ENCODE measurements at regions not wholly inside any gene's neighbourhood (a gene's known extent, or its start where the extent isn't known, plus 50 kb on each side); places are given as distances from the start of the nearest gene placed in this dataset.
"Not testable (repeated sequence)": the region's sequence is repeated elsewhere in the genome, so short reads cannot be mapped to it uniquely, and the experiment has no call there.

GRCh38 chr5:62773460-62773859 lies 194.8 kb downstream of the LRRC70 start:
- Histone ChIP-seq H3K9ac (ENCODE audit: low read depth in 2 of 2, low read length in 2 of 2) (no peak overlapping the region), H3K4me1 (no peaks in the 10 kb centered on the region), H3K36me3 (no peaks in the 10 kb centered on the region), H3K27ac (no peak overlapping the region), H3K27me3 (no peaks in the 10 kb centered on the region), H3K4me3 (no peak overlapping the region), H3K9me3 (no peaks in the 10 kb centered on the region)
- no peak for DNase-seq
- intact Hi-C loops (cut with DNase I) = no loop called here
- no peak for TF ChIP-seq CTCF (IDR thresholded peaks at IDR 0.05)

- Histone ChIP-seq H3K36me3 (no peaks in the 10 kb centered on the region), H3K9ac (ENCODE audit: low read depth in 2 of 2, low read length in 2 of 2) (no peak overlapping the region), H3K27ac (no peak overlapping the region), H3K4me3 (no peak overlapping the region), H3K9me3 (no peaks in the 10 kb centered on the region), H3K27me3 (no peaks in the 10 kb centered on the region), H3K4me1 (no peaks in the 10 kb centered on the region)
- intact Hi-C loops (cut with DNase I) = no loop called here
- DNase-seq = no peak
- no peak for TF ChIP-seq CTCF (IDR thresholded peaks at IDR 0.05)
Observed at GRCh38 chr5:62771341-62771740, 192.7 kb downstream of the LRRC70 start.

- Histone ChIP-seq H3K27me3 (no peaks in the 10 kb centered on the region), H3K9ac (ENCODE audit: low read depth in 2 of 2, low read length in 2 of 2) (no peak overlapping the region), H3K4me1 (no peaks in the 10 kb centered on the region), H3K27ac (no peak overlapping the region), H3K9me3 (no peaks in the 10 kb centered on the region), H3K36me3 (no peaks in the 10 kb centered on the region), H3K4me3 (no peak overlapping the region)
- intact Hi-C loops (cut with DNase I) = no loop called here
- DNase-seq = no peak
- no peak for TF ChIP-seq CTCF (IDR thresholded peaks at IDR 0.05)
Observed at GRCh38 chr5:62767650-62768049, 189.0 kb downstream of the LRRC70 start.

GRCh38 chr5:62767077-62767476 lies 188.5 kb downstream of the LRRC70 start:
- Histone ChIP-seq H3K36me3 (no peaks in the 10 kb centered on the region), H3K27me3 (no peaks in the 10 kb centered on the region), H3K9me3 (no peaks in the 10 kb centered on the region), H3K27ac (no peak overlapping the region), H3K9ac (ENCODE audit: low read depth in 2 of 2, low read length in 2 of 2) (no peak overlapping the region), H3K4me1 (no peaks in the 10 kb centered on the region), H3K4me3 (no peak overlapping the region)
- DNase-seq = no peak
- intact Hi-C loops (cut with DNase I) = no loop called here
- TF ChIP-seq CTCF (IDR thresholded peaks at IDR 0.05) = no peak

GRCh38 chr5:62762503-62762902 lies 183.9 kb downstream of the LRRC70 start:
- intact Hi-C loops (cut with DNase I) = no loop called here
- TF ChIP-seq CTCF (IDR thresholded peaks at IDR 0.05) = no peak

GRCh38 chr5:62757686-62758085 lies 179.1 kb downstream of the LRRC70 start:
- H3K4me1 ChIP-seq; H3K9me3 ChIP-seq; H3K27me3 ChIP-seq; H3K27ac ChIP-seq; intact Hi-C loops (cut with DNase I); DNase-seq; H3K9ac ChIP-seq (ENCODE audit: low read depth in 2 of 2, low read length in 2 of 2); H3K36me3 ChIP-seq; H3K4me3 ChIP-seq: not testable (repeated sequence)

More at GRCh38 chr5:62762503-62762902, 183.9 kb downstream of the LRRC70 start:
- Histone ChIP-seq H3K27me3 (no peaks in the 10 kb centered on the region), H3K9ac (ENCODE audit: low read depth in 2 of 2, low read length in 2 of 2) (no peak overlapping the region), H3K9me3 (no peaks in the 10 kb centered on the region), H3K36me3 (no peaks in the 10 kb centered on the region), H3K27ac (no peak overlapping the region), H3K4me3 (no peak overlapping the region), H3K4me1 (no peaks in the 10 kb centered on the region)
- no peak for DNase-seq

GRCh38 chr5:62752998-62753367 lies 174.4 kb downstream of the LRRC70 start:
- intact Hi-C loops (cut with DNase I); H3K36me3 ChIP-seq; DNase-seq; H3K4me3 ChIP-seq; H3K4me1 ChIP-seq; H3K9ac ChIP-seq (ENCODE audit: low read depth in 2 of 2, low read length in 2 of 2); H3K27me3 ChIP-seq; H3K9me3 ChIP-seq; H3K27ac ChIP-seq: not testable (repeated sequence)

GRCh38 chr5:62752056-62752997 lies 173.7 kb downstream of the LRRC70 start:
- H3K27me3 ChIP-seq; DNase-seq; H3K4me3 ChIP-seq; H3K9ac ChIP-seq (ENCODE audit: low read depth in 2 of 2, low read length in 2 of 2); H3K36me3 ChIP-seq; H3K9me3 ChIP-seq; H3K4me1 ChIP-seq; H3K27ac ChIP-seq; intact Hi-C loops (cut with DNase I): not testable (repeated sequence)

All from colonic mucosa (tissue), 4 donors.